Mammary epithelial cell (primary cell): ENCODE measurements at regions not wholly inside any gene's neighbourhood (a gene's known extent, or its start where the extent isn't known, plus 50 kb on each side); places are given as distances from the start of the nearest gene placed in this dataset.

ENCODE experiments used
- CTCF ChIP-seq, 2 donors: IDR thresholded peaks in 1 of 2; conservative IDR thresholded peaks in 1 of 2; 2 replicates each; pipeline ENCODE4 v1.5.1; 2011 to 2012; ENCODE audit warnings: inconsistent platforms in 2 of 2, low read length in 2 of 2, mild to moderate bottlenecking in 2 of 2, control low read depth in 1 of 2, low read depth in 1 of 2; ENCODE audit not compliant: insufficient read depth in 1 of 2; ENCODE audit errors: extremely low read depth in 1 of 2
- EZH2 ChIP-seq: IDR thresholded peaks from 2 replicates; pipeline ENCODE4 v1.6.1; 2012; ENCODE audit warnings: low read length, inconsistent platforms, borderline replicate concordance

GRCh38 chr7:118350260-118350659, 125.8 kb downstream of the ANKRD7 start:
- no peak for TF ChIP-seq EZH2
- TF ChIP-seq CTCF (conservative IDR thresholded peaks at IDR 0.05 in 1 of 2, IDR thresholded peaks at IDR 0.05 in 1 of 2; ENCODE audit: extremely low read depth in 1 of 2, insufficient read depth in 1 of 2, low read depth in 1 of 2, low read length in 2 of 2), result no peak
